ENCODE measurements at regions not wholly inside any gene's neighbourhood (a gene's known extent, or its start where the extent isn't known, plus 50 kb on each side); places are given as distances from the start of the nearest gene placed in this dataset.

DNA sequence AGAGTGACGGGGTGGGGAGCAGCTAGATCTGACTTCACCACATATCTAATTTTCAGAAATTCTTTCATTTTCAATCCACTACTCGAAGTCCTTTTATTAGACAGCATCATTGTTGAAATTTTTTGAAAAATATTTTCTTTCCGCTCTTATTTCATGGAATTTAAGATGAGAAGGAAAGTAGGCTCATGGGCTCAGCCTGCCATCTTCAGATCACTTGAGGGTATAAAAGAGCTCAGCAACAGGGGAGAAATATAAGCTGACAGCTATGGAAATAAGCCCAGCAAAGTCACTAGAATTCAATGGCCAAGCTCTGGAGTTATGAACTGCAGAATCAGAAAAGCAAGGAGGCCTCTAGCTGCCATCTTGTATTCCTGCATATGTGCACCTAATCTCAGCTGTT, 389.1 kb downstream of the XPNPEP1 start:
- no peak for DNase-seq (ENCODE audit: low read depth)
- TF ChIP-seq, protein P1, sequence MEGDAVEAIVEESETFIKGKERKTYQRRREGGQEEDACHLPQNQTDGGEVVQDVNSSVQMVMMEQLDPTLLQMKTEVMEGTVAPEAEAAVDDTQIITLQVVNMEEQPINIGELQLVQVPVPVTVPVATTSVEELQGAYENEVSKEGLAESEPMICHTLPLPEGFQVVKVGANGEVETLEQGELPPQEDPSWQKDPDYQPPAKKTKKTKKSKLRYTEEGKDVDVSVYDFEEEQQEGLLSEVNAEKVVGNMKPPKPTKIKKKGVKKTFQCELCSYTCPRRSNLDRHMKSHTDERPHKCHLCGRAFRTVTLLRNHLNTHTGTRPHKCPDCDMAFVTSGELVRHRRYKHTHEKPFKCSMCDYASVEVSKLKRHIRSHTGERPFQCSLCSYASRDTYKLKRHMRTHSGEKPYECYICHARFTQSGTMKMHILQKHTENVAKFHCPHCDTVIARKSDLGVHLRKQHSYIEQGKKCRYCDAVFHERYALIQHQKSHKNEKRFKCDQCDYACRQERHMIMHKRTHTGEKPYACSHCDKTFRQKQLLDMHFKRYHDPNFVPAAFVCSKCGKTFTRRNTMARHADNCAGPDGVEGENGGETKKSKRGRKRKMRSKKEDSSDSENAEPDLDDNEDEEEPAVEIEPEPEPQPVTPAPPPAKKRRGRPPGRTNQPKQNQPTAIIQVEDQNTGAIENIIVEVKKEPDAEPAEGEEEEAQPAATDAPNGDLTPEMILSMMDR (IDR thresholded peaks at IDR 0.05; ENCODE audit: insufficient read depth, low read depth, low read length) = no peak

DNA sequence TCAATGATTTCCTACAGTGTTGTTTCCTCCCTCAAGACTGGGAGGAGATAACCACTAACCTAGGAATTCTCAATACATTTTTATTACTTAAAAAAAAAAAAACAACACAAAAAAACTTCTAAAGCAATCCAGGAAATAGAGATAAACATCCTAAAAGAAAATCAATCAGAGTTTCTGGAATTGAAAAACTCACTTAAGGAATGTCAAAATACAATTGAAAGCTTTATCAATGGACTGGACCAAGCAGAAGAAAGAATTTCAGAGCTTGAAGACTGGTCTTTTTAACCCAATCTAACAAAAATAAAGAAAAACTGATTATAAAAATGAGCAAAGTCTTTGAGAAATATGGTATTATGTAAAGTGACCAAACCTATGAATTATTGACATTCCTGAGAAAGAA, 394.1 kb downstream of the XPNPEP1 start:
- TF ChIP-seq, protein P1 (IDR thresholded peaks at IDR 0.05; ENCODE audit: insufficient read depth, low read depth, low read length) = no peak
- DNase-seq (ENCODE audit: low read depth) = no peak
- H3K4me3 ChIP-seq (ENCODE audit: low read depth, low read length) = no peak overlapping the region

More for the DNA sequence above, 389.1 kb downstream of the XPNPEP1 start:
- H3K4me3 ChIP-seq (ENCODE audit: low read depth, low read length) = no peak overlapping the region

- TF ChIP-seq, protein P1 (IDR thresholded peaks at IDR 0.05; ENCODE audit: insufficient read depth, low read depth, low read length) = no peak
- no peak for DNase-seq (ENCODE audit: low read depth)
- H3K4me3 ChIP-seq (ENCODE audit: low read depth, low read length) = no peak overlapping the region
These were observed 405.6 kb downstream of the XPNPEP1 start for GRCh38 chr10:109517748-109518147.

DNA sequence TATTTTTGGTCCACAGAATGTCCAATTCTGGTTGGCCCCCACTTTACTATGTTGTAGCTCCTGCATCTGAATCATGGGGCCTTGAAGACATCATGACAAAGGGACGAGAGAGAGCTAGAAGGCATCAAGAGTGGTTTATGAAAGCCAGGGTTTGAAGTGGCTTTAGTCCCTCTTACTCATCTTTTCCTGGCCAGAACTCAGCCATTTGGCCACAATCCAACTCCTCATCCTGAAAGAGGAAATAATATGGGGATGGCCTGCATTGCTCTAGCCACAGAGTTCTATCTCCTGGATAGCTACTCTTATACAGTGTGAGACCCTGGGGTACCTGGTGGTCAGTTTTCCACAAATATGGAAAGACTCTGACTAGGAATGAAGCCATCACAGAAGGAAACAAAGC, 418.9 kb downstream of the XPNPEP1 start:
- TF ChIP-seq, protein P1 (IDR thresholded peaks at IDR 0.05; ENCODE audit: insufficient read depth, low read depth, low read length) = no peak
- no peak overlapping the region for H3K4me3 ChIP-seq (ENCODE audit: low read depth, low read length)
- DNase-seq (ENCODE audit: low read depth) = no peak

DNA sequence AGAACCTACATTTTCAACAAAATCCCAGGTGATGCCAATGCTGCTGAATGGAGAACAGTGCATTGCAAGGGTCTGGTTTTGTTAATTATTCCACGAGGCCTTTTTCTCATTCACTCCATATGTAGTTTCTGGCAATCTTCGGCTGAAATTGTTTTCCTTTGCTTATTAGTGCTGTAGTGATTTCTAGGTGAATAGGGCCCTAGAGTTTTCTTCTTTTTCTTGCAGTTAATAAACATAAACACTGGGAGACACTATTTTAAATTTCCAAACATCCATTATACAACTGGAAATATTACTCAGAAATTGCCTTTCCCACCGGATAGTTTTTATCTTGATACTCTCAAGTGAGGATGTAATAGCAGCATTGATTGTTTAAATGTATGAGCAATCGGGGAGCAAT, 435.6 kb downstream of the XPNPEP1 start:
- no peak overlapping the region for H3K4me3 ChIP-seq (ENCODE audit: low read depth, low read length)
- no peak for DNase-seq (ENCODE audit: low read depth)
- TF ChIP-seq, protein P1 (IDR thresholded peaks at IDR 0.05; ENCODE audit: insufficient read depth, low read depth, low read length) = no peak

DNA sequence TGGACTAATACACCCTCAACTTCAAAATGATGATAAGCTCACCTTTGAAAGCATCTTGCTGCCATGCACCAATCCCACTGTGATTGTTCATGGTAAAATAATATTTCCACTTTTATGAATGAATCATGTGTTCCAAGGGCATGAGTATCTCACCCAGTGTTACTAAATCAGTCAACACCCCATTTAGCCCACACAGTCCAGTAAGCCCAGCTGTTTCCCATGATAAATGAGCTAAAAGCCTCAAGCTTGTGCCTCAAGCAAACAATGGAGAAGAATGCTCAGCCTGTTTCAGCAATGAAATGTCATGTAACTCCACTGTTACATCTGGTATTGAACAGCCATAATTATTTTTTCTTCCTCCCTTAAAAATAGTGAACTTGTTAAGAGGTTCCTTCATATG, 442.5 kb downstream of the XPNPEP1 start:
- DNase-seq (ENCODE audit: low read depth) = no peak
- no peak overlapping the region for H3K4me3 ChIP-seq (ENCODE audit: low read depth, low read length)
- TF ChIP-seq, protein P1 (IDR thresholded peaks at IDR 0.05; ENCODE audit: insufficient read depth, low read depth, low read length) = no peak

DNA sequence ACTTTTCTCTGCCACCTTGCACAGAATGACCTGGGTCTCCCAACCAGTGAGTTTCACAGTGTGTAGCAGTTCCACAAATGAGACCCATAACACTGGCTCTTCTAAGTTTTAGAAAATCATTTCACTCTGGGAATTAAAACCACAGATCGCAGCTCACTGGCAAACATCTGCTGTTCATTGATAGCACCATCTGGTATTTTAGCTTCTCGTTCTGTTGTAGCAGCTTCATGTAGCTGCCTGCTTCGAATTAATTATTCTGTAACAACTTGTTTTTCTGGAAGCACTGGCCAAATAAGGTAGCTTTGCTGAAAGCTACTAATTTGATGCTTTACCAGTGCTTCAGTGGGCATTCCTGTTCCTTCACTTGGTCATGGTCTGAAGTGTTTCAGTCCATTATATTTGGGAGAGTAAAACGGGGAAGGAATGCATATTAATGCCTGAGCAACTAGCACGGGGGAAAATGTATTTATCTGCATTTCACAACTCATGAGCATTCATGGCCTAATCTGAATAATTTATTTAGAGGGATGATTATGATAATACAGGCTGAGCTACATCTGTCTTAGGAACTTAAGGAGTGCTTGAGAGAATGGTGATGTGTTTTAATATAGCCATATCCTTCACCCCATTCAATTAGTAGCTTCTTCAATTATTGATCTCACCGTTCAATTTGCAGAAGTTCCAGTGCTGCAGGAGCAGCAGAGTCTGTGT, 447.4 kb downstream of the XPNPEP1 start:
- DNase-seq (ENCODE audit: low read depth) = no peak
- H3K4me3 ChIP-seq (ENCODE audit: low read depth, low read length) = no peak overlapping the region
- TF ChIP-seq, protein P1 (IDR thresholded peaks at IDR 0.05; ENCODE audit: insufficient read depth, low read depth, low read length) = no peak

Data from fibroblast of villous mesenchyme (primary cell).